DOHH2 (cell line): ENCODE measurements at regions not wholly inside any gene's neighbourhood (a gene's known extent, or its start where the extent isn't known, plus 50 kb on each side); places are given as distances from the start of the nearest gene placed in this dataset.

ENCODE experiments used
- EZH2phosphoT487 ChIP-seq: fragments of 200-600 bp; sonication (generic); IDR thresholded peaks from 2 replicates; pipeline ENCODE4 v1.6.1; 2017; ENCODE audit warnings: borderline replicate concordance, mild to moderate bottlenecking, antibody characterized with exemption, low read length, moderate library complexity, mixed read lengths
- TF ChIP-seq, protein P1 (sequence below): fragments of 200-600 bp; sonication (generic); IDR thresholded peaks from one replicate; pipeline ENCODE4 v1.5.1; 2014; ENCODE audit warnings: antibody characterized with exemption, mild to moderate bottlenecking, low read depth, low read length; ENCODE audit not compliant: poor library complexity, severe bottlenecking

DNA sequence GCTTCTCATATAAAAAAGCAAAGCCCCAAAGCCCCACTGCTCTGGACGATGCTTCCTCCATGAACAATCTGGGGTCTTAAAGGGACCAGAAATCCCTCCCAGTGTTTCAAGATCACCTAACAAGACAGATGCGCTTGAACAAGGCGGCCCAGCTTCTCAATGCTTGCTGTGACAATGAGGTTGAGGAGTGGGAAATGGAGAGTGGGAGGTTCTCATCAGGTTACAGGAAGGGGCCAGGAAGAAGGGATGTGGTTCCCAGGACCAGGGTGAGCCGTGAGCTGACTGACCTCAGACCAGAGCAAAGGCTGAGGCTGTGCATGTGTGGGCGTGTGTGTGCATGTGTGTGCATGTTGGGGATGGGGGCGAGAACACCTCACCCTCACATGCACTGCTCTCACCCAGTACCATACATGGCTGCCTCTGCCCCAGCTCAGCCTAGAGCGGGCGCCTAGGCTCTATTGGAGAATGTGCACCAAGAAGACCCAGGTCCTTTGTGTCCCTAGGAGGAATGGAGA, 220.8 kb upstream of the GPR26 start:
- TF ChIP-seq, protein P1, sequence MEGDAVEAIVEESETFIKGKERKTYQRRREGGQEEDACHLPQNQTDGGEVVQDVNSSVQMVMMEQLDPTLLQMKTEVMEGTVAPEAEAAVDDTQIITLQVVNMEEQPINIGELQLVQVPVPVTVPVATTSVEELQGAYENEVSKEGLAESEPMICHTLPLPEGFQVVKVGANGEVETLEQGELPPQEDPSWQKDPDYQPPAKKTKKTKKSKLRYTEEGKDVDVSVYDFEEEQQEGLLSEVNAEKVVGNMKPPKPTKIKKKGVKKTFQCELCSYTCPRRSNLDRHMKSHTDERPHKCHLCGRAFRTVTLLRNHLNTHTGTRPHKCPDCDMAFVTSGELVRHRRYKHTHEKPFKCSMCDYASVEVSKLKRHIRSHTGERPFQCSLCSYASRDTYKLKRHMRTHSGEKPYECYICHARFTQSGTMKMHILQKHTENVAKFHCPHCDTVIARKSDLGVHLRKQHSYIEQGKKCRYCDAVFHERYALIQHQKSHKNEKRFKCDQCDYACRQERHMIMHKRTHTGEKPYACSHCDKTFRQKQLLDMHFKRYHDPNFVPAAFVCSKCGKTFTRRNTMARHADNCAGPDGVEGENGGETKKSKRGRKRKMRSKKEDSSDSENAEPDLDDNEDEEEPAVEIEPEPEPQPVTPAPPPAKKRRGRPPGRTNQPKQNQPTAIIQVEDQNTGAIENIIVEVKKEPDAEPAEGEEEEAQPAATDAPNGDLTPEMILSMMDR, result no peak
- TF ChIP-seq EZH2phosphoT487, result no peak
